GM13976 (cell line): ENCODE measurements at regions not wholly inside any gene's neighbourhood (a gene's known extent, or its start where the extent isn't known, plus 50 kb on each side); places are given as distances from the start of the nearest gene placed in this dataset.
"Not testable (repeated sequence)": the region's sequence is repeated elsewhere in the genome, so short reads cannot be mapped to it uniquely, and the experiment has no call there.

Source experiments
- DNase-seq: peaks from one replicate; pipeline ENCODE4 v3.0.0; 2012; ENCODE audit warnings: low spot score
- CTCF ChIP-seq: IDR thresholded peaks from 2 replicates; pipeline ENCODE4 v1.5.1; 2012; ENCODE audit warnings: borderline replicate concordance, mild to moderate bottlenecking; ENCODE audit not compliant: insufficient read depth; ENCODE audit errors: extremely low read depth, missing control alignments, control extremely low read depth
- in situ Hi-C: fragments of 300-500 bp; cut with MboI; formaldehyde crosslinking; loops from one replicate; pipeline ENCODE4 v1.12.0; 2022; ENCODE audit warnings: low sequenced_read_pairs, mixed read lengths, inconsistent platforms; ENCODE audit not compliant: unreplicated experiment

GRCh38 chr12:105504286-105504685 is 173.8 kb downstream of the C12orf75 start:
- no peak for DNase-seq
- TF ChIP-seq CTCF = peak; percentile 7
- in situ Hi-C loops = no loop called here

GRCh38 chr12:105506678-105507310 is 176.3 kb downstream of the C12orf75 start:
- no peak for DNase-seq
- TF ChIP-seq CTCF = no peak
- in situ Hi-C loops = no loop called here

- no peak for TF ChIP-seq CTCF
- no peak for DNase-seq
- in situ Hi-C loops = no loop called here
These were observed 177.0 kb downstream of the C12orf75 start for GRCh38 chr12:105507311-105508038.

- in situ Hi-C loops = no loop called here
- TF ChIP-seq CTCF = no peak
These were observed 177.6 kb downstream of the C12orf75 start for GRCh38 chr12:105508096-105508495.

GRCh38 chr12:105510526-105510925 is 180.0 kb downstream of the C12orf75 start:
- in situ Hi-C loops = no loop called here
- no peak for DNase-seq

More at GRCh38 chr12:105508096-105508495, 177.6 kb downstream of the C12orf75 start:
- no peak for DNase-seq

GRCh38 chr12:105512861-105513260 is 182.4 kb downstream of the C12orf75 start:
- DNase-seq, in situ Hi-C loops: not testable (repeated sequence)

More at GRCh38 chr12:105510526-105510925, 180.0 kb downstream of the C12orf75 start:
- no peak for TF ChIP-seq CTCF

- no peak for TF ChIP-seq CTCF
- no peak for DNase-seq
- in situ Hi-C loops = no loop called here
These were observed 191.8 kb downstream of the C12orf75 start for GRCh38 chr12:105522166-105522825.
